Tibial nerve (tissue), 4 donors: ENCODE measurements at regions not wholly inside any gene's neighbourhood (a gene's known extent, or its start where the extent isn't known, plus 50 kb on each side); places are given as distances from the start of the nearest gene placed in this dataset.
A peak's percentile ranks its signal among the peaks of the same experiment; 100 is the strongest.

Experiments
- DNase-seq, 2 donors: peaks; one replicate each; pipeline ENCODE4 v3.0.0-alpha.2; 2019; ENCODE audit warnings: low spot score in 2 of 2
- H3K27ac ChIP-seq, 4 donors: fragments of 200-600 bp; sonication (generic) in 3 of 4; one replicate each; pipeline ENCODE4 v1.5.1; 2017 to 2019; ENCODE audit warnings: mild to moderate bottlenecking in 1 of 4
- H3K27me3 ChIP-seq, 2 donors: fragments of 200-600 bp; sonication (generic) in 1 of 2; one replicate each; pipeline versions ENCODE4 v1.5.1 to v1.6.0; 2017 to 2019
- H3K36me3 ChIP-seq, 3 donors: fragments of 200-600 bp; sonication (generic); one replicate each; pipeline ENCODE4 v1.5.1; 2018 to 2019
- H3K4me1 ChIP-seq, 4 donors: fragments of 200-600 bp; sonication (generic) in 3 of 4; one replicate each; pipeline ENCODE4 v1.5.1; 2017 to 2019
- H3K4me3 ChIP-seq, 4 donors: fragments of 200-600 bp; sonication (generic) in 3 of 4; one replicate each; pipeline ENCODE4 v1.5.1; 2017 to 2019; ENCODE audit warnings: mild to moderate bottlenecking in 1 of 4, moderate library complexity in 1 of 4
- H3K9me3 ChIP-seq, 4 donors: fragments of 200-600 bp; sonication (generic) in 3 of 4; one replicate each; pipeline ENCODE4 v1.5.1; 2017 to 2019
- EP300 ChIP-seq, 2 donors: sonication (generic); formaldehyde crosslinking; IDR thresholded peaks; one replicate each; pipeline ENCODE4 v1.6.1; 2017; ENCODE audit warnings: antibody characterized with exemption in 2 of 2, mild to moderate bottlenecking in 1 of 2
- POLR2A ChIP-seq, 2 donors: fragments of 450-650 bp; IDR thresholded peaks; one replicate each; pipeline ENCODE4 v1.6.1; 2017; ENCODE audit warnings: antibody characterized with exemption in 2 of 2, mild to moderate bottlenecking in 2 of 2, moderate library complexity in 2 of 2
- WGBS, 2 donors: methylation state at CpG; one replicate each; pipeline ENCODE4 v1.1.5; 2018; 5-methylcytosine and 5-hydroxymethylcytosine counted together
- TF ChIP-seq, protein P1 (sequence below), 5 experiments: fragments of 200-600 bp in 3 of 5; fragments of 450-650 bp in 2 of 5; sonication (generic) in 3 of 5; IDR thresholded peaks; one replicate each; pipeline ENCODE4 v1.5.1; 2016 to 2019; ENCODE audit warnings: antibody characterized with exemption in 5 of 5, mild to moderate bottlenecking in 3 of 5, moderate library complexity in 2 of 5

DNA sequence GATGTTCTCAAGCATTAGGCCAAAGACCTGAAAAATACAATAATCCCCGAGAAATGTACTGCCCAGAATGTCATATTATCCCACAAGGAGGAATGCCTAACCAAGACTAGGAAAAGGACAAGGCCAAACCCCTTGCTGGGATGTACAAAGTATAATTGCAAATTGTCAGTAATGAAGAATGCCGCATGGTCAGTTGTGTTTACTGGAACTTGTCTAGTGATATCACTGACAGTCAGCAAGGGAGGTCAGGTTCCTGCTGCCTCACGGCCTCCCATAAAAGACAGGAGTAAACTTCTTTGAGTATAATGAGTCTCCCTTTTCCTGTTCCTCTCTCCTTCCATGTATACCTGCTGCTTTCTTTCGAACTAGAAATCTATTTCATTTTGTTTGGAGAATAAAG is 222.8 kb downstream of the RHOU start:
- TF ChIP-seq EP300 (IDR thresholded peaks at IDR 0.05) (no peak), POLR2A (IDR thresholded peaks at IDR 0.05) (no peak)
- TF ChIP-seq, protein P1, sequence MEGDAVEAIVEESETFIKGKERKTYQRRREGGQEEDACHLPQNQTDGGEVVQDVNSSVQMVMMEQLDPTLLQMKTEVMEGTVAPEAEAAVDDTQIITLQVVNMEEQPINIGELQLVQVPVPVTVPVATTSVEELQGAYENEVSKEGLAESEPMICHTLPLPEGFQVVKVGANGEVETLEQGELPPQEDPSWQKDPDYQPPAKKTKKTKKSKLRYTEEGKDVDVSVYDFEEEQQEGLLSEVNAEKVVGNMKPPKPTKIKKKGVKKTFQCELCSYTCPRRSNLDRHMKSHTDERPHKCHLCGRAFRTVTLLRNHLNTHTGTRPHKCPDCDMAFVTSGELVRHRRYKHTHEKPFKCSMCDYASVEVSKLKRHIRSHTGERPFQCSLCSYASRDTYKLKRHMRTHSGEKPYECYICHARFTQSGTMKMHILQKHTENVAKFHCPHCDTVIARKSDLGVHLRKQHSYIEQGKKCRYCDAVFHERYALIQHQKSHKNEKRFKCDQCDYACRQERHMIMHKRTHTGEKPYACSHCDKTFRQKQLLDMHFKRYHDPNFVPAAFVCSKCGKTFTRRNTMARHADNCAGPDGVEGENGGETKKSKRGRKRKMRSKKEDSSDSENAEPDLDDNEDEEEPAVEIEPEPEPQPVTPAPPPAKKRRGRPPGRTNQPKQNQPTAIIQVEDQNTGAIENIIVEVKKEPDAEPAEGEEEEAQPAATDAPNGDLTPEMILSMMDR (IDR thresholded peaks at IDR 0.05): no peak
- Histone ChIP-seq H3K4me3 (no peak overlapping the region), H3K36me3 (no peaks in the 10 kb centered on the region), H3K27ac (no peak overlapping the region), H3K27me3 (no peaks in the 10 kb centered on the region), H3K4me1 (no peaks in the 10 kb centered on the region), H3K9me3 (no peaks in the 10 kb centered on the region)
- WGBS, 2 donors: 93 to 96% methylated on average over 4 of the region's 4 CpGs
- DNase-seq: no peak

DNA sequence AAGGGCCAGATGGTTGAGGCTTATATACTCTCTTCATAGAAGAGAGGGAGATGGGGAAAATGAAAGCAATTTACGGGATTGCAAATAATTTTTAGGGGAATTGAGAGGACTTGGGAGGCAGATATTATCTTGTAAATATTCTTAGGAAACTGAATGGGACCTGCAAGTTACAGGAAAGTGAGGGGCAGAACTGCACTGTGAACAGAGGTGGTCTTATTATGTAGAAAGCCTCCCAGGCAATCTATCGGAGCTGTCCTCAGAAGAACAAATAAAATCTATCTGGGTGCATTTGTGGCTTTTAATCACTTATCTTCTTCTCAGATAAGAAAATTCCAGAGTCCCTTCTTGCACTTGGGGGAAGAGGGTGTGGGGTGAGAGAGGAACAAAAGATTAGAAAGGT is 223.5 kb downstream of the RHOU start:
- Histone ChIP-seq H3K4me1 (peaks cover 0 to 4% (median 1%) of the 10 kb centered on the region in 4 donors), H3K27ac (no peak overlapping the region), H3K4me3 (no peak overlapping the region), H3K36me3 (no peaks in the 10 kb centered on the region), H3K27me3 (no peaks in the 10 kb centered on the region), H3K9me3 (no peaks in the 10 kb centered on the region)
- DNase-seq: no peak
- TF ChIP-seq EP300 (IDR thresholded peaks at IDR 0.05): no peak
- no peak for TF ChIP-seq POLR2A (IDR thresholded peaks at IDR 0.05)
- TF ChIP-seq, protein P1 (IDR thresholded peaks at IDR 0.05): no peak
- 86 to 88% methylated on average over 2 of the region's 2 CpGs for WGBS, 2 donors

DNA sequence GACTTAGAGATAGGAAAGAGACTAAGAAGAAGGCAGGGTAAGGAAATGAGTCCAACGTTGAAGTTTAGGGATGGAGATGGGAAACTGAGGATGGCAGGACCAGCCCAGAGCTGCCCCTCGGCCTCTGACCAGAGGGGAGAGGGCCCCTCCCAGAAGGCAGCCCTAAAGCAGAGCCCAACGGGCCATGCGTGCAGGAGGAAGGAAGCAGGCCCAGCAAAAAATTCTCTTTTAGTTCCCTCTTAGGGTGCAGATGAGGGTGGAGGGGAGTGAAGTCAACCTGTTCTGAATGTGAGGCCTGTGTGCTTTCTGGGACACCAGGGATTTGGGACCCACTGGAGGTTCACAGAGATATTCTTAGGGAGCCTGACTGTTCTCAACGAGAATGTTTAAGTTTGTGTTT is 225.4 kb downstream of the RHOU start:
- TF ChIP-seq, protein P1 (IDR thresholded peaks at IDR 0.05): no peak
- TF ChIP-seq POLR2A (IDR thresholded peaks at IDR 0.05): no peak
- TF ChIP-seq EP300 (IDR thresholded peaks at IDR 0.05): no peak
- no peaks in the 10 kb centered on the region for H3K27me3 ChIP-seq
- no peaks in the 10 kb centered on the region for H3K9me3 ChIP-seq
- H3K27ac ChIP-seq: no peak overlapping the region
- no peak overlapping the region for H3K4me3 ChIP-seq
- H3K4me1 ChIP-seq: peaks cover 0 to 19% (median 7%) of the 10 kb centered on the region in 4 donors
- 62 to 72% methylated on average over 5 of the region's 5 CpGs for WGBS, 2 donors
- H3K36me3 ChIP-seq: no peaks in the 10 kb centered on the region
- no peak for DNase-seq

DNA sequence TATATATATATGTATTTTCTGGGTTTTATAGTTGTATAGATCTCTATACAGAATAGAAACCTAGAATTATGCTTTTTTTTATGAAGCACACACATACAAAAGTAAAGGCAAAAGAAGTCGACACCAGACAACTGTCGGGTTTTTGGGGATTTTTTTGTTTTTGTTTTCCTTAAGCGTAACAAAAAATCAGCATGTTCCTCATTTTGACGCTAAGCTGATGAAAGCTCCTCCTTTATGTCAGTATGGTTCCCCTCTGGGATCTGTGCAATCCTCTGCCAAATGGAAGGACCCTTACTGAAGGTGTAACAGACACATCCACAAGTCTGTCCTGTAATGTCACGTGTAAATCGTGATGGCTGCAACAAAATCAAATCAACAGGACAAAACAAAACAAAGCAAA is 226.2 kb downstream of the RHOU start:
- H3K36me3 ChIP-seq: no peaks in the 10 kb centered on the region
- DNase-seq: no peak
- no peak overlapping the region for H3K27ac ChIP-seq
- H3K4me1 ChIP-seq: peaks cover 0 to 19% (median 7%) of the 10 kb centered on the region in 4 donors
- H3K27me3 ChIP-seq: no peaks in the 10 kb centered on the region
- no peak overlapping the region for H3K4me3 ChIP-seq
- 88 to 91% methylated on average over 6 of the region's 6 CpGs for WGBS, 2 donors
- no peak for TF ChIP-seq EP300 (IDR thresholded peaks at IDR 0.05)
- TF ChIP-seq, protein P1 (IDR thresholded peaks at IDR 0.05): no peak
- TF ChIP-seq POLR2A (IDR thresholded peaks at IDR 0.05): no peak
- H3K9me3 ChIP-seq: no peaks in the 10 kb centered on the region

DNA sequence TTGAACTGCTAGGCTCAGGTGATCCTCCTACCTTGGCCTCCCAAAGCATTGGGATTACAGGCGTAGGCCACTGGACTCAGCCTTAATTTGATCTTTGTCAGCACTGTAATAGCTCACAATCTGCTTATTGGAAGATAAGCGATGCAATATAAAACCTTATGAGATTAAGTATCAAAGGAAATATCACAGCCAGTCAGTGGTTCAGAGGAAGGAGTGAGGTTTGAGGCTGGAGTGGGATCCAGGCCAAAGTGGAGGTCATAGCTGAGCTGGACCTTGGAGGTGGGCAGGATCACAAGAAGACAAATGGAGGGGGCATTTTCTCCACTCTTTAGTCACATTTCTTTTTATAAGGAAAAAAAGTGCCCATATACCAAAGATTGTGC is 228.5 kb downstream of the RHOU start:
- no peaks in the 10 kb centered on the region for H3K27me3 ChIP-seq
- WGBS, 2 donors: 57 to 78% methylated on average over 2 of the region's 2 CpGs
- no peaks in the 10 kb centered on the region for H3K36me3 ChIP-seq
- no peak for DNase-seq
- TF ChIP-seq EP300 (IDR thresholded peaks at IDR 0.05) (no peak), POLR2A (IDR thresholded peaks at IDR 0.05) (no peak)
- TF ChIP-seq, protein P1 (IDR thresholded peaks at IDR 0.05): no peak
- H3K9me3 ChIP-seq: no peaks in the 10 kb centered on the region
- no peak overlapping the region for H3K4me3 ChIP-seq
- peaks cover 0 to 19% (median 7%) of the 10 kb centered on the region in 4 donors for H3K4me1 ChIP-seq
- peak overlapping the region; percentile 63 to 88 (median 76) for H3K27ac ChIP-seq
